ENCODE measurements at regions not wholly inside any gene's neighbourhood (a gene's known extent, or its start where the extent isn't known, plus 50 kb on each side); places are given as distances from the start of the nearest gene placed in this dataset.

- no peak for DNase-seq (ENCODE audit: extremely low spot score)
- ChIA-PET CTCF (interaction anchor here (1.5 kb wide), 1 partner anchor 203 kb away, joined by 4 read pairs; no protein-coding TSS in a partner anchor), POLR2A (interaction anchor here (1.0 kb wide), 1 partner anchor 12 kb away, joined by 3 read pairs; no protein-coding TSS in a partner anchor)
- TF ChIP-seq FOXA1 (IDR thresholded peaks at IDR 0.05) = no peak
- TF ChIP-seq ELF4 (IDR thresholded peaks at IDR 0.05) = no peak
- TF ChIP-seq HDGF (IDR thresholded peaks at IDR 0.05; ENCODE audit: borderline replicate concordance) = no peak
- no peak for TF ChIP-seq PKNOX1 (IDR thresholded peaks at IDR 0.05)
- no peak for TF ChIP-seq LEF1 (IDR thresholded peaks at IDR 0.05; ENCODE audit: borderline replicate concordance)
- TF ChIP-seq BHLHE40 (IDR thresholded peaks at IDR 0.05; ENCODE audit: borderline replicate concordance) = no peak
Measured at GRCh38 chr6:108744996-108745395, 103.2 kb upstream of the ARMC2 start.

- no peak for TF ChIP-seq PKNOX1 (IDR thresholded peaks at IDR 0.05)
- no peak for TF ChIP-seq FOXM1 (IDR thresholded peaks at IDR 0.05; ENCODE audit: borderline replicate concordance)
- no peak for TF ChIP-seq LEF1 (IDR thresholded peaks at IDR 0.05; ENCODE audit: borderline replicate concordance)
- no peak for TF ChIP-seq CTBP1 (IDR thresholded peaks at IDR 0.05; ENCODE audit: borderline replicate concordance)
- no peak for TF ChIP-seq ARNT (IDR thresholded peaks at IDR 0.05)
- TF ChIP-seq ZNF384 (IDR thresholded peaks at IDR 0.05) = no peak
- TF ChIP-seq HDGF (IDR thresholded peaks at IDR 0.05; ENCODE audit: borderline replicate concordance) = no peak
- no peak for TF ChIP-seq TARDBP (IDR thresholded peaks at IDR 0.05)
- no peak for TF ChIP-seq SUZ12 (IDR thresholded peaks at IDR 0.05)
- TF ChIP-seq L3MBTL2 (conservative IDR thresholded peaks at IDR 0.05) = no peak
- TF ChIP-seq BHLHE40 (IDR thresholded peaks at IDR 0.05; ENCODE audit: borderline replicate concordance) = no peak
- no peak for TF ChIP-seq NFRKB (IDR thresholded peaks at IDR 0.05)
- no peak for TF ChIP-seq FOXK2 (IDR thresholded peaks at IDR 0.05)
- DNase-seq (ENCODE audit: extremely low spot score) = no peak
- ChIA-PET CTCF (no interaction called here), POLR2A (interaction anchor here (1.0 to 1.9 kb wide), 2 partner anchors 11 to 185 kb away, joined by 3 to 11 read pairs; partner anchors contain the start of gene FOXO3)
Measured at GRCh38 chr6:108745664-108746336, 102.4 kb upstream of the ARMC2 start.

DNA sequence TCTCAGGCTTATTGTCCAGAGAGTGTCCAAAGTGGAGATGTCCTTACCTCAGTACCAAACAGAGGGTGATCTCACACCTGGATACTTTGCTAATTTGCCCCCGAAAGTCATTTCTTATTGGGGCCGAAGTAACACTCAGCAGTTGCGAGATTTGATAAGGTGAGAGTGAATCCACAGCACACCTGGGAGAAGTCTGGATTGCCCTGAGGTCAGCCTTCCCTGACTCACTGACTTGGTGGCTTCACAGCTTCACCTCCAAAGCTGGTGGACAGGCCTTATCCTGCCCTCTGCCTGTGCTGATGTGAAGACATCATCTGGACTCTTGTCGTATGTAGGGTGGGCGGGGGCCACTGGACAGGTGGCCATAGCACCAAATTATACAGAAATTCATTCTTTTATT, 101.9 kb upstream of the ARMC2 start:
- ChIA-PET POLR2A (interaction anchor here (0.6 to 1.9 kb wide), 2 partner anchors 32 to 186 kb away, joined by 3 to 11 read pairs; partner anchors contain the start of gene FOXO3), CTCF (no interaction called here)
- TF ChIP-seq ARNT (IDR thresholded peaks at IDR 0.05) (no peak), L3MBTL2 (conservative IDR thresholded peaks at IDR 0.05) (no peak), PKNOX1 (IDR thresholded peaks at IDR 0.05) (no peak), ELF4 (IDR thresholded peaks at IDR 0.05) (no peak), LEF1 (IDR thresholded peaks at IDR 0.05; ENCODE audit: borderline replicate concordance) (no peak), HDGF (IDR thresholded peaks at IDR 0.05; ENCODE audit: borderline replicate concordance) (no peak), FOXM1 (IDR thresholded peaks at IDR 0.05; ENCODE audit: borderline replicate concordance) (no peak), ZNF384 (IDR thresholded peaks at IDR 0.05) (no peak), SP1 (IDR thresholded peaks at IDR 0.05) (no peak), BHLHE40 (IDR thresholded peaks at IDR 0.05; ENCODE audit: borderline replicate concordance) (no peak), CTBP1 (IDR thresholded peaks at IDR 0.05; ENCODE audit: borderline replicate concordance) (no peak), FOXK2 (IDR thresholded peaks at IDR 0.05) (no peak), TARDBP (IDR thresholded peaks at IDR 0.05) (no peak)
- DNase-seq (ENCODE audit: extremely low spot score) = no peak

GRCh38 chr6:108746836-108747575, 101.2 kb upstream of the ARMC2 start:
- TF ChIP-seq PKNOX1 (IDR thresholded peaks at IDR 0.05) (no peak), CTBP1 (IDR thresholded peaks at IDR 0.05; ENCODE audit: borderline replicate concordance) (no peak), ZNF384 (IDR thresholded peaks at IDR 0.05) (no peak), L3MBTL2 (conservative IDR thresholded peaks at IDR 0.05) (no peak), ARNT (IDR thresholded peaks at IDR 0.05) (no peak), LEF1 (IDR thresholded peaks at IDR 0.05; ENCODE audit: borderline replicate concordance) (no peak), FOXM1 (IDR thresholded peaks at IDR 0.05; ENCODE audit: borderline replicate concordance) (no peak), SUZ12 (IDR thresholded peaks at IDR 0.05) (no peak), NFRKB (IDR thresholded peaks at IDR 0.05) (no peak), FOXA1 (IDR thresholded peaks at IDR 0.05) (no peak), TARDBP (IDR thresholded peaks at IDR 0.05) (no peak), BHLHE40 (IDR thresholded peaks at IDR 0.05; ENCODE audit: borderline replicate concordance) (no peak)
- CTCF ChIA-PET = no interaction called here
- POLR2A ChIA-PET = interaction anchor here (0.6 to 1.9 kb wide), 2 partner anchors 33 to 187 kb away, joined by 3 to 11 read pairs; partner anchors contain the start of gene FOXO3
- DNase-seq (ENCODE audit: extremely low spot score) = no peak

DNA sequence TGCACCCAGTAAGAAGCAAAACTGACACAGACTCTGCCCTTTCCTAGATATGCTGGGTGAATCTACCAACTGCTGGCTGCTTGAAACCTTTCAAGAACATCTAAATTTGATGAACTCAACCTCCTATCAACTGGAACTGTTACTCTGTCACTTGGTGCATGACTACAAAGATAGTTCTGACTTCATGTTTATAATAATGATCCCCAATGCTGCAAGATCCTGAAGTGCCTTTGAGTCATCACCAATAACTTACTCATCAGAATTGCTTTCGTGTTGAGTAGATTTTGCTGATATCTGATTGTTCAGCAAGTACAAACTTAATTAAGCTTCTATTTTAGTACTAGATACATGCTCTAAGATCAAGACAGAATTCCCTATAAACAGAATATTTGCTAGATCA, 100.2 kb upstream of the ARMC2 start:
- TF ChIP-seq FOXM1 (IDR thresholded peaks at IDR 0.05; ENCODE audit: borderline replicate concordance) (no peak), L3MBTL2 (conservative IDR thresholded peaks at IDR 0.05) (no peak), SP1 (IDR thresholded peaks at IDR 0.05) (no peak), TARDBP (IDR thresholded peaks at IDR 0.05) (no peak), FOXA1 (IDR thresholded peaks at IDR 0.05) (no peak), BHLHE40 (IDR thresholded peaks at IDR 0.05; ENCODE audit: borderline replicate concordance) (no peak), ARNT (IDR thresholded peaks at IDR 0.05) (no peak), NFRKB (IDR thresholded peaks at IDR 0.05) (no peak)
- ChIA-PET POLR2A (no interaction called here), CTCF (no interaction called here)
- DNase-seq (ENCODE audit: extremely low spot score) = no peak

All from HEK293T (cell line).